ENCODE measurements at regions not wholly inside any gene's neighbourhood (a gene's known extent, or its start where the extent isn't known, plus 50 kb on each side); places are given as distances from the start of the nearest gene placed in this dataset.

DNA sequence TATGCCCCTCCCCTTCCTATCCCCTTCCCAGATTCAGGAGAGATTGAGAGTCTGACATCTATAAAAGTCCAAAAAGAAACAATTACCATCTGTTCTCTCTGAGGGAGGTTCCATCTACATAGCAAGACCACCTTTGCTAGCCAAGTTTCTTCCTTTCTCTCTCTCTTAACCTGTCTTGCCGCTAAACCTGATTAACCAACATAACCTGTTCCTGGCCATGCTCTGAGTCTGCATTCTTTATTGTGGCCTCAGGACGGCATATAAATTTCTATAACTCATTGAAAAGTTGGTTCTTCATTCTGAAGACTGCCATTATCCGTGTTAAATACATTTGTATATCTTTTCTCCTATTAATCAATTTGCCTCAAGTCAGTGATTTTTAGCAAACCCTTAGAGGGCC lies 594.0 kb downstream of the KCNH5 start:
- H4K20me1 ChIP-seq (ENCODE audit: low read depth, low read length): no peaks in the 10 kb centered on the region
- no peaks in the 10 kb centered on the region for H3K9me2 ChIP-seq (replicated peaks; ENCODE audit: insufficient read depth, low read length)
- H3F3A ChIP-seq (ENCODE audit: insufficient read depth): no peaks in the 10 kb centered on the region
- no peaks in the 10 kb centered on the region for H3K27me3 ChIP-seq (ENCODE audit: low read length)
- no peaks in the 10 kb centered on the region for H3K36me3 ChIP-seq (ENCODE audit: low read length)
- H3K27ac ChIP-seq (ENCODE audit: low read depth, low read length): no peak overlapping the region
- H3K79me2 ChIP-seq (ENCODE audit: insufficient read depth, low read length): no peaks in the 10 kb centered on the region
- TF ChIP-seq, protein P1, sequence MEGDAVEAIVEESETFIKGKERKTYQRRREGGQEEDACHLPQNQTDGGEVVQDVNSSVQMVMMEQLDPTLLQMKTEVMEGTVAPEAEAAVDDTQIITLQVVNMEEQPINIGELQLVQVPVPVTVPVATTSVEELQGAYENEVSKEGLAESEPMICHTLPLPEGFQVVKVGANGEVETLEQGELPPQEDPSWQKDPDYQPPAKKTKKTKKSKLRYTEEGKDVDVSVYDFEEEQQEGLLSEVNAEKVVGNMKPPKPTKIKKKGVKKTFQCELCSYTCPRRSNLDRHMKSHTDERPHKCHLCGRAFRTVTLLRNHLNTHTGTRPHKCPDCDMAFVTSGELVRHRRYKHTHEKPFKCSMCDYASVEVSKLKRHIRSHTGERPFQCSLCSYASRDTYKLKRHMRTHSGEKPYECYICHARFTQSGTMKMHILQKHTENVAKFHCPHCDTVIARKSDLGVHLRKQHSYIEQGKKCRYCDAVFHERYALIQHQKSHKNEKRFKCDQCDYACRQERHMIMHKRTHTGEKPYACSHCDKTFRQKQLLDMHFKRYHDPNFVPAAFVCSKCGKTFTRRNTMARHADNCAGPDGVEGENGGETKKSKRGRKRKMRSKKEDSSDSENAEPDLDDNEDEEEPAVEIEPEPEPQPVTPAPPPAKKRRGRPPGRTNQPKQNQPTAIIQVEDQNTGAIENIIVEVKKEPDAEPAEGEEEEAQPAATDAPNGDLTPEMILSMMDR (IDR thresholded peaks at IDR 0.05; ENCODE audit: insufficient read depth, low read length, poor library complexity, severe bottlenecking): no peak
- TF ChIP-seq EZH2phosphoT487 (conservative IDR thresholded peaks at IDR 0.05; ENCODE audit: low read length): no peak
- no peak overlapping the region for H3K4me3 ChIP-seq (ENCODE audit: insufficient read depth, low read length, poor library complexity, severe bottlenecking)
- H2AFZ ChIP-seq (ENCODE audit: low read depth, low read length, severe bottlenecking): no peak overlapping the region
- H3K9ac ChIP-seq (ENCODE audit: low read length): no peak overlapping the region
- H3K4me2 ChIP-seq (ENCODE audit: low read depth, low read length, poor library complexity, severe bottlenecking): no peak overlapping the region
- no peaks in the 10 kb centered on the region for H3K9me3 ChIP-seq (ENCODE audit: insufficient read depth, low read length)

DNA sequence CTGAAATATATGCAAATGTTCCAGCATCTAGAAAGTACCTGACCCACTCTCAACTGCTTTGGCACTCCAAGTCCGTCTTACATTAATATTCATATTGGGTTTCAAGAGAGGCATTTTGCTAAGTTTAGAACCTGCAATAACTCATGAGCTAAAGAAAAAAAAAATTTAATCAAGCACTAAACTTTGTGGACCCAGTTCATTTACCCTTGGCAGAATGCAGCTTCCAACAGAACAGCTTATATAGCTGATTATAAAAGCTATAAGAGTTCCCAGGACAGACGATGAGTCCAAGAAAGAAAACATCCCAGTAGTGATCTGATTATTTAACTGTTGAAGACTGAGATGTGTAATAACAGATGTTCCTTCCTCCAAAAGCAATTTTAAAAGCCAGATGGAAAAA lies 592.0 kb downstream of the KCNH5 start:
- Histone ChIP-seq H3K4me2 (ENCODE audit: low read depth, low read length, poor library complexity, severe bottlenecking) (no peak overlapping the region), H3K27me3 (ENCODE audit: low read length) (no peaks in the 10 kb centered on the region), H3K9me3 (ENCODE audit: insufficient read depth, low read length) (no peaks in the 10 kb centered on the region), H4K20me1 (ENCODE audit: low read depth, low read length) (no peaks in the 10 kb centered on the region), H3F3A (ENCODE audit: insufficient read depth) (no peaks in the 10 kb centered on the region), H2AFZ (ENCODE audit: low read depth, low read length, severe bottlenecking) (no peak overlapping the region), H3K27ac (ENCODE audit: low read depth, low read length) (no peak overlapping the region), H3K9me2 (replicated peaks; ENCODE audit: insufficient read depth, low read length) (no peaks in the 10 kb centered on the region), H3K36me3 (ENCODE audit: low read length) (no peaks in the 10 kb centered on the region), H3K4me3 (ENCODE audit: insufficient read depth, low read length, poor library complexity, severe bottlenecking) (no peak overlapping the region), H3K79me2 (ENCODE audit: insufficient read depth, low read length) (no peaks in the 10 kb centered on the region), H3K9ac (ENCODE audit: low read length) (no peak overlapping the region)
- TF ChIP-seq EZH2phosphoT487 (conservative IDR thresholded peaks at IDR 0.05; ENCODE audit: low read length): no peak
- TF ChIP-seq, protein P1 (IDR thresholded peaks at IDR 0.05; ENCODE audit: insufficient read depth, low read length, poor library complexity, severe bottlenecking): no peak

DNA sequence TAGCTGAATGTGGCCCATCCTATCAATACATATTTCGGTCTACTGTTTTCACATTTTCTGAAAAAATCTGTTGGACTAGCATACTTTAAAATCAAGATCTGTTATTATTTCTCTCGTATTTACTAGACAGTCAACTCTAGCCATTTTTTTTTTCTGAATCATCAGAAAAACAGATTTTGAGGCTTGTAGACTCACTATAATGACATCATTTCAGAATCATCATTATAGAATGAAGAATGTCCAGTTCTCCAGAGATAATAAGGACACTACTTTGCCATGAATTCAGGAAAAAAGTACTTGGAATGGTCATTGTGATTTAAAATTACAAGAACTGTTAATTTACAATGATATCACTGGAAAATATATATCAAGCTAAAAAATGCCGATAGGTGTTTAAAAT lies 589.8 kb downstream of the KCNH5 start:
- H3K27ac ChIP-seq (ENCODE audit: low read depth, low read length): no peak overlapping the region
- H4K20me1 ChIP-seq (ENCODE audit: low read depth, low read length): no peaks in the 10 kb centered on the region
- H3K27me3 ChIP-seq (ENCODE audit: low read length): no peaks in the 10 kb centered on the region
- H3K36me3 ChIP-seq (ENCODE audit: low read length): no peaks in the 10 kb centered on the region
- no peak overlapping the region for H2AFZ ChIP-seq (ENCODE audit: low read depth, low read length, severe bottlenecking)
- H3K4me3 ChIP-seq (ENCODE audit: insufficient read depth, low read length, poor library complexity, severe bottlenecking): no peak overlapping the region
- TF ChIP-seq, protein P1 (IDR thresholded peaks at IDR 0.05; ENCODE audit: insufficient read depth, low read length, poor library complexity, severe bottlenecking): no peak
- TF ChIP-seq EZH2phosphoT487 (conservative IDR thresholded peaks at IDR 0.05; ENCODE audit: low read length): no peak
- H3F3A ChIP-seq (ENCODE audit: insufficient read depth): no peaks in the 10 kb centered on the region
- H3K9me2 ChIP-seq (replicated peaks; ENCODE audit: insufficient read depth, low read length): no peaks in the 10 kb centered on the region
- no peaks in the 10 kb centered on the region for H3K9me3 ChIP-seq (ENCODE audit: insufficient read depth, low read length)
- no peak overlapping the region for H3K4me2 ChIP-seq (ENCODE audit: low read depth, low read length, poor library complexity, severe bottlenecking)
- no peak overlapping the region for H3K9ac ChIP-seq (ENCODE audit: low read length)
- H3K79me2 ChIP-seq (ENCODE audit: insufficient read depth, low read length): no peaks in the 10 kb centered on the region

Data from SU-DHL-6 (cell line).